ENCODE measurements at regions not wholly inside any gene's neighbourhood (a gene's known extent, or its start where the extent isn't known, plus 50 kb on each side); places are given as distances from the start of the nearest gene placed in this dataset.

DNA sequence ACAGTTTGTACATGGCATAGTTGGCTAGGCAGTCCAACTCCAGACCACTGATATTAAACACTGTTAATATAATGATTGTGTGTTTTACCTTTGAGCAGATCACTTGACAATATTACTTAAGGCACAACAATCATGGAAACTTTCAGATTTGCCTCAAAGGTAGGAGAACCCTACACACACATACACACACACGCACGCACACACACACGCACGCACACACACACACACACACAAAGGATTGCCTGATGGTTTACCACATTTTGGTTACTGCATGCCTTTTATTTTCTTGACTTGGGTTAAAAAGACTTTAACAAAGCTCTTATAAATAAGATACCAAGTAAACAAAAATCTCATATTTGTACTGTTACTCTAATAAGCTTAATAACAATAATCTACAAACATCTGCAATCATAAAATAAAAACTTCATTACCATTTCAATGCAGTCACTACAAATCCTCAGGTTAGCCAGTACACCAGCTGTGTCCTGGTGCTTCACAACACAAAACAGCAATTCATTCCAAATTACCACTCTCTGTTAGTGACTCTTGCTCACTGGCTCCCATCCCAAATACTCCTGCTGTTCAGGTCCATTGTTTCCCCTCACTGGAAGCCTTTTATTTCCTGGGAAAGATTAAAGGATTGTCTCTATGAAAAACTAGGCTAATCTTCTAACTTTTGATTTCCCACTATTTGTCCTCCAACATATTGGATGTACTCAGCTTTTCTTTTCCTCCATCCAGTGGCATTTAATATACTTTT, 175.2 kb upstream of the ATP2B1 start:
- TF ChIP-seq CTCF (IDR thresholded peaks at IDR 0.05) (no peak), POLR2A (IDR thresholded peaks at IDR 0.05) (no peak)

Measured in thyroid gland (tissue), 4 donors.